ENCODE measurements at regions not wholly inside any gene's neighbourhood (a gene's known extent, or its start where the extent isn't known, plus 50 kb on each side); places are given as distances from the start of the nearest gene placed in this dataset.

GRCh38 chr7:126040114-126041045, 1110.8 kb upstream of the POT1 start:
- no peak for TF ChIP-seq CTCF (IDR thresholded peaks at IDR 0.05)
- no peak overlapping the region for H3K4me3 ChIP-seq
- no peaks in the 10 kb centered on the region for H3K4me1 ChIP-seq (ENCODE audit: low read depth)
- ATAC-seq (no peak), DNase-seq (no peak)
- H3K9me3 ChIP-seq: peaks cover 8% of the 10 kb centered on the region
- intact Hi-C loops (cut with DNase I, micrococcal nuclease): no loop called here
- H3K36me3 ChIP-seq (ENCODE audit: low read depth): no peaks in the 10 kb centered on the region

- Histone ChIP-seq H3K4me3 (no peak overlapping the region), H3K36me3 (ENCODE audit: low read depth) (no peaks in the 10 kb centered on the region), H3K9me3 (no peaks in the 10 kb centered on the region), H3K4me1 (ENCODE audit: low read depth) (no peaks in the 10 kb centered on the region)
- DNase-seq (no peak), ATAC-seq (no peak)
- no peak for TF ChIP-seq CTCF (IDR thresholded peaks at IDR 0.05)
- intact Hi-C loops (cut with DNase I, micrococcal nuclease): no loop called here
These were observed 1096.9 kb upstream of the POT1 start for GRCh38 chr7:126026421-126027088.

DNA sequence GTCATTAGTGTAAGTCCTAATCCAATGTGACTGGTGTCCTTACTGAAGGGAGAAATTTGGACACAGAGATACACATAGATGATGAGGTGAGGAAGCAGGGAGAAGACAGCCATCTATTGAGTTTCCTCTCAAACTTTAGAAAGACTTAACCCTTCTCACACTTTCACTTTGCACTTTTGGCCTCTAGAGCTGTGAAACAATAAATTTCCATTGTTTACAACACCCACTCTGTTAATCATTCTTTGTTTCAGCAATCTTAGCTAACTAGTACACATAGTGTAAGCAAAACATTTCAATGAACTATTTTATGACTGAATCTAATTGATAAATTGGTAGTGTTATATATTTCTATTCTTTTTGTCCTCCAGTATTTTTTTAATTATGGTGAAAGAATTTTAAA, 1092.8 kb upstream of the POT1 start:
- Histone ChIP-seq H3K4me1 (ENCODE audit: low read depth) (no peaks in the 10 kb centered on the region), H3K9me3 (no peaks in the 10 kb centered on the region), H3K4me3 (no peak overlapping the region), H3K36me3 (ENCODE audit: low read depth) (no peaks in the 10 kb centered on the region)
- intact Hi-C loops (cut with DNase I, micrococcal nuclease): no loop called here
- ATAC-seq: no peak
- TF ChIP-seq CTCF (IDR thresholded peaks at IDR 0.05): no peak
- DNase-seq: no peak

DNA sequence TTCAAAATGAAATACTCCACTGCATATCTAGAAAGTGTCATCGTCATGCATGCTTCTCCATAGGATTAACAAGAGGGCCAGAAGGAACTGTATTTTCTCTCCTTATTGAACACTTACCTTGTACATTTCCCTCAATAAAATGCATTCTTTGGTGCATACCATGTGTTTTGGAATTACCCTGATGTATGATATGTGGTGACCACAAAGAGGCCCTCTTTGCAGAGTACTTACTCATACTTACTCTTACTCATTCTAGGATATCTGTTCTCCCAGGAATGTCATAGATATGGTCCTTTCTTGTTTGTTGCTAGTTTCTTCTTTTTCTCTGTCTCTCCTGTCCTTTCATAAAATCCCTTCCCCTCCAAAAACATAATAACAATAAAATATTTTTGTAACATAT, 1087.1 kb upstream of the POT1 start:
- no peak for ATAC-seq
- Histone ChIP-seq H3K9me3 (no peaks in the 10 kb centered on the region), H3K4me3 (no peak overlapping the region), H3K4me1 (ENCODE audit: low read depth) (no peaks in the 10 kb centered on the region), H3K36me3 (ENCODE audit: low read depth) (no peaks in the 10 kb centered on the region)
- intact Hi-C loops (cut with DNase I, micrococcal nuclease): no loop called here
- no peak for TF ChIP-seq CTCF (IDR thresholded peaks at IDR 0.05)
- DNase-seq: no peak

DNA sequence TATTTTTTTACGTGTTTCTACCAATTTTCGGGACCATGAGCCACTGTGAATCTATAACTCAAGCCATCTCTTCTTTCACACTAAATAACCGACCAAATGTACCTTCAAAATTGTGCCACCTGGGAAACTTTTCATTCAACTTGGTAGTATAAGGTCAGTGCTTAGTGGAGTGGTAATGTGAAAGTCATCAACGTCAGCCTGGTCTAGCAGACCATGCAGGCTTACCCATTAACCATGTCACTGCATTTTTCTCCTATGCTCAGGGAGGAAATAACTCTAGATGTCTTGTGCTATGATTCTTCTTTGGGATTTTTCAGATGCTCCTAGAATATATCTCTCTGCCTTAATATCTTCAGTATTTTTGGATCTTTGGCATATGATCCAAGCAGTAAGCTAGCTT, 1075.4 kb upstream of the POT1 start:
- Histone ChIP-seq H3K4me3 (no peak overlapping the region), H3K9me3 (no peaks in the 10 kb centered on the region), H3K4me1 (ENCODE audit: low read depth) (no peaks in the 10 kb centered on the region), H3K36me3 (ENCODE audit: low read depth) (no peaks in the 10 kb centered on the region)
- ATAC-seq: no peak
- TF ChIP-seq CTCF (IDR thresholded peaks at IDR 0.05): no peak
- intact Hi-C loops (cut with DNase I, micrococcal nuclease): no loop called here
- no peak for DNase-seq

Measured in mucosa of descending colon (tissue), 3 donors.